ENCODE measurements at regions not wholly inside any gene's neighbourhood (a gene's known extent, or its start where the extent isn't known, plus 50 kb on each side); places are given as distances from the start of the nearest gene placed in this dataset.

DNA sequence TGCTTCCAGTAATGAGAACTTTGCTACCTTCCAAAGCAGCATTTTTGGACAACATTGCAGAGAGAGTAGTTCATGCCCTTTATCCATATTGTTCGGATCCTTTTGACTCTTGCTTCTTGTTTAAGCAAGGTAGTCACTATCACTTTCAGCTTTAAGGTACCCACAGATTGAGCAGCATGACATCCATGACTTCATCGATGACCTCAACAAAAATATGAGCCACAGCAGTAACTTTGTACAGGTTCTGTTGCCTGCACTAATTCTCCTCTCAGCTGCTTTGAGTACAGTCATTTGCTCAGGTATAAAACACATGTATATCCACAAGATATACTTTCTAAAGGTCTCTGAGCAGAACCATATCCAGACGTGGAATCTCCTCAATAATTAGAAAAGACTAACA, 546.3 kb downstream of the SOX6 start:
- Histone ChIP-seq H3K27me3 (no peaks in the 10 kb centered on the region), H3K9me3 (no peaks in the 10 kb centered on the region), H3K4me1 (no peaks in the 10 kb centered on the region), H3K36me3 (no peaks in the 10 kb centered on the region), H3K4me3 (no peak overlapping the region), H3K27ac (no peak overlapping the region)
- DNase-seq = no peak
- no peak for FAIRE-seq
- 79 to 87% methylated on average over 3 of the region's 3 CpGs for WGBS, 2 donors
- intact Hi-C loops (cut with DNase I) = no loop called here
- TF ChIP-seq CTCF (IDR thresholded peaks at IDR 0.05) = no peak
- ATAC-seq = no peak

- intact Hi-C loops (cut with DNase I) = no loop called here
- Histone ChIP-seq H3K9me3 (no peaks in the 10 kb centered on the region), H3K4me3 (no peak overlapping the region), H3K27me3 (no peaks in the 10 kb centered on the region), H3K36me3 (no peaks in the 10 kb centered on the region), H3K4me1 (no peaks in the 10 kb centered on the region), H3K27ac (no peak overlapping the region)
- WGBS, 2 donors = 61 to 63% methylated on average over 2 of the region's 2 CpGs
- no peak for FAIRE-seq
- DNase-seq = no peak
- ATAC-seq = no peak
- no peak for TF ChIP-seq CTCF (IDR thresholded peaks at IDR 0.05)
Observed at GRCh38 chr11:15810525-15810924, 545.8 kb downstream of the SOX6 start.

DNA sequence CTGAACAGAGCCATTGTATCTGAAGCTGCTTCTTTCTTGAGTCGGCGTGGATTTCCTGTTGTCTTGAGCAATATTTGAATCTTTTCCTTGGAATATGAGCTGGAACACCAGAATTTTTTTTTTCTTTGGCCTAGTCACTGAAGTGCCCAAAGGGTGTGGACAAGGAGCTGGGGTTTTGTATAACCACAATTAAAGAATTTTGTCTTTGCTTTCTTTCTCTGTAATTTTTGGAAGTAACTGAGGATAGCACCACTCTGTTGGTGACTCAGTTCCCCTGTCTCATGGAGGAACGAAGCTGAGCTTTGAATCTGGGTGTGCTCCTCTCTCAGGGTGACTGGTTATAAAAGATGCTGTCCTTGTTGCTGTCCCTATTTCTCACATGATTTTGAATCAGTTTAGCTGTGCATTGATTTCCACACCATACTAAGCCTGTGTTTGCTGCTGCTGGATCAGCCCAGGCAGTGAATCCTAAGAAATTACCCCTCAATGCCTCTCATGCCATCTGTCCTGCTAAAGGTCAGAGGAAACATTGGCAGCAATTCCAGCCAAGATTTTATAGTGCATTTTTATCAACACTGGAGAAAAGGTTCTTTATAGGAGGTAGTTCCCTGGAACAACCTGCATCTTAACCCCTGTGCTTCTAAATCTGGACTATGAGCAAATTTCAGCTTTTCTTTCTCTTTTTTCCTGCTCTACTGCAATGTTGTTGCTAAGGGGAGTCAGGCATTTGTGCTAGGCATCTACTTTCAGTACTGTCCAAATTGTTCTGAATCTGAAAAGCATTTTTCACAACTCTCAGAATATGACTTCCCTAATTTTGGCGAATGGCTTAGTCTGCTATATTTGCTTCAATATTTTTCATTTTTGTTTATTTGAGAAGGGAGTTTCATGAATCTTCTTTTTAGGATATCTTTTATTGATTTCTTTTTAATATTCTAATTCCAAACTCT, 540.8 kb downstream of the SOX6 start:
- Histone ChIP-seq H3K27me3 (no peaks in the 10 kb centered on the region), H3K4me3 (no peak overlapping the region), H3K4me1 (peaks cover 18 to 24% (median 21%) of the 10 kb centered on the region in 3 donors), H3K36me3 (no peaks in the 10 kb centered on the region), H3K9me3 (no peaks in the 10 kb centered on the region), H3K27ac (peak overlapping the region in 2 of 4 donors; percentile 32 to 37)
- no peak for TF ChIP-seq CTCF (IDR thresholded peaks at IDR 0.05)
- intact Hi-C loops (cut with DNase I) = no loop called here
- no peak for ATAC-seq
- DNase-seq = no peak
- FAIRE-seq = no peak
- WGBS, 2 donors = 82 to 83% methylated on average over 4 of the region's 4 CpGs

DNA sequence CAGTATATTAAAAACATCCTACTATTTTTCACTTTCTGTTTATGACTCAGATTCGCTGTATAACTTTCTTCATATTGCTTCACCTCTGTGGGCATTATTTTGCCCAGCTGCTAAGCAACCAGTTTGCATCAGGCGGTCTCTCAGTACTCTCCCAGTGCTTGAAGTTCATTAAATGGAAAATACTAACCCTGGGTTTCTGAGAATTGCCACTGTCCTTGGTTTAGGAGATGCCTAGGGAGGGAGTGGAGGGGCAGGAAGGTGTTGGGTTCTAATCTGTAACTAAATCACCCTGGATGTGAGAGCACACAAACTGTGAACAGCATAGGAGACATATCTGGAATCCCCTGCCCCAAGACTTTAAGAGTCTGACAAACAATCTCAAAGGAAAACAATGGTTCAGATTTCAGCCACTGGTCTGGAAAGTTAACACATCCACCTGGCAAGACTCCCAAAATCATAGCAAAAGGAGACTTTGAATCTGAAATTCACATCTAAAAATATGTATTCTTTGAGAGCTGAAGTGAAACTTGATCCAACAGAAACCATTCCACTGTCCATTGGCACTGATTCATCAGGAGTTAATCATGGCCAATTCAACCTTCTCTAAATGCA, 540.0 kb downstream of the SOX6 start:
- Histone ChIP-seq H3K9me3 (no peaks in the 10 kb centered on the region), H3K36me3 (no peaks in the 10 kb centered on the region), H3K4me3 (no peak overlapping the region), H3K4me1 (peaks cover 18 to 24% (median 21%) of the 10 kb centered on the region in 3 donors), H3K27ac (peak overlapping the region in 2 of 4 donors; percentile 39 to 68), H3K27me3 (no peaks in the 10 kb centered on the region)
- FAIRE-seq (no peak), DNase-seq (no peak), ATAC-seq (peak in 3 of 4 donors; percentile 9 to 56 (median 13))
- WGBS, 2 donors = 84 to 89% methylated on average over 2 of the region's 2 CpGs
- intact Hi-C loops (cut with DNase I) = no loop called here
- TF ChIP-seq CTCF (IDR thresholded peaks at IDR 0.05) = no peak
